Mesendoderm (in vitro differentiated cells): ENCODE measurements at regions not wholly inside any gene's neighbourhood (a gene's known extent, or its start where the extent isn't known, plus 50 kb on each side); places are given as distances from the start of the nearest gene placed in this dataset.

ENCODE experiments used
- DNase-seq: peaks from one replicate; pipeline ENCODE4 v3.0.0; 2013
- H2AK5ac ChIP-seq: 2 replicates; pipeline ENCODE4 v1.6.1; 2013; ENCODE audit warnings: low read length, inconsistent platforms
- H2BK120ac ChIP-seq: 2 replicates; pipeline ENCODE4 v1.6.1; 2013; ENCODE audit warnings: low read depth, mild to moderate bottlenecking, low read length, moderate library complexity, mixed read lengths
- H2BK15ac ChIP-seq: replicated peaks from 2 replicates; pipeline ENCODE4 v1.6.1; 2013; ENCODE audit warnings: low read depth, mild to moderate bottlenecking, moderate library complexity
- H2BK5ac ChIP-seq: 2 replicates; pipeline ENCODE4 v1.6.1; 2013; ENCODE audit warnings: low read length, inconsistent platforms
- H3K18ac ChIP-seq: 2 replicates; pipeline ENCODE4 v1.6.1; 2013; ENCODE audit warnings: mild to moderate bottlenecking, low read length, mixed read lengths
- H3K23ac ChIP-seq: one replicate; pipeline ENCODE4 v1.6.1; 2013; ENCODE audit warnings: low read length
- H3K27ac ChIP-seq: 2 replicates; pipeline ENCODE4 v1.5.1; 2013; ENCODE audit warnings: low read depth, mild to moderate bottlenecking, inconsistent platforms, low read length, moderate library complexity
- H3K27me3 ChIP-seq: 2 replicates; pipeline ENCODE4 v1.6.1; 2013; ENCODE audit warnings: low read length, control low read depth, mild to moderate bottlenecking, inconsistent platforms; ENCODE audit not compliant: insufficient read depth, poor library complexity
- H3K36me3 ChIP-seq: 2 replicates; pipeline ENCODE4 v1.6.1; 2013; ENCODE audit warnings: low read length, inconsistent platforms; ENCODE audit not compliant: control insufficient read depth, insufficient read depth
- H3K4ac ChIP-seq: one replicate; pipeline ENCODE4 v1.6.1; 2013; ENCODE audit warnings: low read depth, mild to moderate bottlenecking, low read length, moderate library complexity
- H3K4me1 ChIP-seq: 2 replicates; pipeline ENCODE4 v1.6.1; 2013; ENCODE audit warnings: low read depth, low read length, inconsistent platforms; ENCODE audit not compliant: control insufficient read depth
- H3K4me2 ChIP-seq: 2 replicates; pipeline ENCODE4 v1.6.1; 2013; ENCODE audit warnings: low read length
- H3K4me3 ChIP-seq: 2 replicates; pipeline ENCODE4 v1.5.1; 2013; ENCODE audit warnings: mild to moderate bottlenecking, low read length
- H3K56ac ChIP-seq: one replicate; pipeline ENCODE4 v1.6.1; 2013; ENCODE audit warnings: low read length
- H3K79me1 ChIP-seq: 2 replicates; pipeline ENCODE4 v1.6.1; 2013; ENCODE audit warnings: low read length, inconsistent platforms
- H3K79me2 ChIP-seq: 2 replicates; pipeline ENCODE4 v1.6.1; 2013; ENCODE audit warnings: mild to moderate bottlenecking, low read length; ENCODE audit not compliant: control insufficient read depth, insufficient read depth
- H3K9ac ChIP-seq: 2 replicates; pipeline ENCODE4 v1.6.1; 2013; ENCODE audit warnings: low read length, inconsistent platforms
- H4K5ac ChIP-seq: one replicate; pipeline ENCODE4 v1.6.1; 2013; ENCODE audit warnings: low read length
- H4K8ac ChIP-seq: one replicate; pipeline ENCODE4 v1.6.1; 2013; ENCODE audit warnings: low read depth, mild to moderate bottlenecking, control low read depth, low read length, moderate library complexity
- WGBS: extraction: QIAGEN DNeasy Blood & Tissue Kit; methylation state at CpG from one replicate; pipeline ENCODE4 v1.1.7; 2013; ENCODE audit warnings: low lambda C conversion rate, missing lambda C conversion rate; ENCODE audit not compliant: insufficient coverage; ENCODE audit errors: extremely low coverage; 5-methylcytosine and 5-hydroxymethylcytosine counted together

DNA sequence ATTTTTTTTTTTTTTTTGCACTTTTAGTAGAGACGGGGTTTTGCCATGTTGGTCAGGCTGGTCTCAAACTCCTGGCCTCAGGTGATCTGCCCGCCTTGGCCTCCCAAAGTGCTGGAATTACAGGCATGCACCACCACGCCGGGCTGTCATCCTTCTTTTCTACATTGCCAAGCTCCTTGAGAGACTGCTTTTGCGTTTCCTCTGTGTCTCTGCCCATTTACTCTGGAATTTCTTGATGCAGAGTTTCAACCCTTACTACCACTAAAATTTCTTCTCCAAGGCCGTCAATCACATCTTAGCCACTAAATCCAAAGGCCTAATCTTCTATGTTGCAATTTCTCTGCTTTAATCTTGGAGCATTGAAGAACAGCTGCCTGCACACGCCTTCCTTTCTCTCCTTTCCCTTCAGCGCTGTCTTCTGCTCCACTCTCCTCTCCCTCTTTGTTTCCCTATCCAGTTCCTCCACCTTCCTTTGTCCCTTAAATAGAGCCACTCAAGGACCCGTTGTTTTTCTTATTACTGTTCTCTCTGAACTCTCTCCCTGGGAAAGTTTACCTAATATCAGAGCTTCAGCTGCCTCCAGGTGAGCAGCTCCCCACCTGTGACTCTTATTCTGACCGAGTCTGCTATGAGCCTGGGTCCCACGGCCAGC, 98.8 kb downstream of the SLC35B3 start:
- no peak overlapping the region for H4K5ac ChIP-seq
- DNase-seq: no peak
- H2BK120ac ChIP-seq: no peak overlapping the region
- H3K4me1 ChIP-seq: no peaks in the 10 kb centered on the region
- H3K27me3 ChIP-seq: no peaks in the 10 kb centered on the region
- H3K27ac ChIP-seq: no peak overlapping the region
- H2BK15ac ChIP-seq: no peak overlapping the region
- no peak overlapping the region for H3K9ac ChIP-seq
- H3K4me3 ChIP-seq: no peak overlapping the region
- H3K4ac ChIP-seq: no peak overlapping the region
- H3K4me2 ChIP-seq: no peak overlapping the region
- no peak overlapping the region for H4K8ac ChIP-seq
- no peak overlapping the region for H2BK5ac ChIP-seq
- no peaks in the 10 kb centered on the region for H3K79me2 ChIP-seq
- no peaks in the 10 kb centered on the region for H3K79me1 ChIP-seq
- no peak overlapping the region for H2AK5ac ChIP-seq
- H3K56ac ChIP-seq: no peak overlapping the region
- no peak overlapping the region for H3K23ac ChIP-seq
- H3K18ac ChIP-seq: no peak overlapping the region
- no CpG with 5 or more reads among the region's 11 CpGs for WGBS
- H3K36me3 ChIP-seq: no peaks in the 10 kb centered on the region

DNA sequence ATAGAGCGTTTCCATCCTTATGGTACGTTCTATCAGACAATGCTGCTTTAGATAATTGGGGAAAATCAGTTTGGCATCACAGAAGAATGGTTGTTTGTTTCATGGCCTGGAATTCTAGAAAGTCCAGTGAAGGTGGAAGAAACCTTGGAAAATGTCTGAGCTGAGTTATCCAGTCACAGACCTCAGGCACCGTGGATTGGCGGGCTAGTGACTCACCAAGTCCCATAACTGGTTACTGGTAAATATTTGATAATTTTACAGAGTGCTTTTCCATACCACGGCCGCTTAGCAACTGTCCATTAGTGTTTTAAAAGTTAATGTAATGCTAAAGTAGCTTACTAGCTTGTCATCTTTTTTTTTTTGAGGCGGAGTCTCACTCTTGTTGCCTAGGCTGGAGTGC, 99.4 kb downstream of the SLC35B3 start:
- no peaks in the 10 kb centered on the region for H3K27me3 ChIP-seq
- no peak overlapping the region for H2AK5ac ChIP-seq
- H3K9ac ChIP-seq: no peak overlapping the region
- H4K5ac ChIP-seq: no peak overlapping the region
- WGBS: no CpG with 5 or more reads among the region's 7 CpGs
- no peak overlapping the region for H3K27ac ChIP-seq
- no peak overlapping the region for H3K4ac ChIP-seq
- H4K8ac ChIP-seq: no peak overlapping the region
- H2BK15ac ChIP-seq: no peak overlapping the region
- H3K79me2 ChIP-seq: no peaks in the 10 kb centered on the region
- no peak overlapping the region for H3K18ac ChIP-seq
- no peaks in the 10 kb centered on the region for H3K36me3 ChIP-seq
- no peak overlapping the region for H3K4me3 ChIP-seq
- H3K4me2 ChIP-seq: no peak overlapping the region
- H2BK5ac ChIP-seq: no peak overlapping the region
- H3K79me1 ChIP-seq: no peaks in the 10 kb centered on the region
- no peak overlapping the region for H2BK120ac ChIP-seq
- H3K56ac ChIP-seq: no peak overlapping the region
- H3K4me1 ChIP-seq: no peaks in the 10 kb centered on the region
- no peak for DNase-seq
- no peak overlapping the region for H3K23ac ChIP-seq

GRCh38 chr6:8335381-8335780, 100.0 kb downstream of the SLC35B3 start:
- H2AK5ac ChIP-seq: no peak overlapping the region
- no peak overlapping the region for H4K8ac ChIP-seq
- DNase-seq: no peak
- H3K36me3 ChIP-seq: no peaks in the 10 kb centered on the region
- H2BK15ac ChIP-seq: no peak overlapping the region
- H3K27me3 ChIP-seq: no peaks in the 10 kb centered on the region
- WGBS: no CpG with 5 or more reads among the region's 1 CpG
- no peak overlapping the region for H3K27ac ChIP-seq
- H3K4me1 ChIP-seq: no peaks in the 10 kb centered on the region
- H3K18ac ChIP-seq: no peak overlapping the region
- no peak overlapping the region for H2BK5ac ChIP-seq
- H3K56ac ChIP-seq: no peak overlapping the region
- no peaks in the 10 kb centered on the region for H3K79me1 ChIP-seq
- H2BK120ac ChIP-seq: no peak overlapping the region
- H3K4me2 ChIP-seq: no peak overlapping the region
- no peak overlapping the region for H3K23ac ChIP-seq
- H4K5ac ChIP-seq: no peak overlapping the region
- H3K79me2 ChIP-seq: no peaks in the 10 kb centered on the region
- H3K9ac ChIP-seq: no peak overlapping the region
- no peak overlapping the region for H3K4me3 ChIP-seq
- no peak overlapping the region for H3K4ac ChIP-seq

DNA sequence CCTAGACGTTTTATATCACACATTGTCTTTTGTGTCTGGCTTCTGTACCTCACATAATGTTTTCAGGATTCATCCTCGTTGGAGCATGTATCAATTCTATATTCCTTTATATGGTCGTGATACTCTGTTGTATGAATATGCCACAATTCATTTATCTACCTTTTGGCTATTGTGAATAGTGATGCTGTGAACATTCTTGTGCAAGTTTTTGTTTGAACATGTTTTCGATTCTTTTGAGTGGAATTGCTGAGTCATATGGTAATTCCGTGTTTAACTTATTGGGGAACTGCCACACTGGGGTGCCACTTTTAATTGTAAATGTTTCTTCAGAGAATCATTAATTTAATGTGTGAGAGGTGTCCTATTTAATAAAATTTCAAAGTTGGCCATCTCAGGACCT, 101.2 kb downstream of the SLC35B3 start:
- H3K27me3 ChIP-seq: no peaks in the 10 kb centered on the region
- no peak overlapping the region for H3K56ac ChIP-seq
- H2BK15ac ChIP-seq: no peak overlapping the region
- H2BK5ac ChIP-seq: no peak overlapping the region
- no peak overlapping the region for H4K8ac ChIP-seq
- H3K79me1 ChIP-seq: no peaks in the 10 kb centered on the region
- H3K4me3 ChIP-seq: no peak overlapping the region
- H3K79me2 ChIP-seq: no peaks in the 10 kb centered on the region
- no peak overlapping the region for H3K9ac ChIP-seq
- no peak overlapping the region for H3K4me2 ChIP-seq
- no peak overlapping the region for H2AK5ac ChIP-seq
- no peak overlapping the region for H2BK120ac ChIP-seq
- DNase-seq: no peak
- no peak overlapping the region for H3K27ac ChIP-seq
- H3K23ac ChIP-seq: no peak overlapping the region
- no peak overlapping the region for H3K18ac ChIP-seq
- H3K36me3 ChIP-seq: no peaks in the 10 kb centered on the region
- no CpG with 5 or more reads among the region's 5 CpGs for WGBS
- H4K5ac ChIP-seq: no peak overlapping the region
- no peak overlapping the region for H3K4ac ChIP-seq
- no peaks in the 10 kb centered on the region for H3K4me1 ChIP-seq

- no peak overlapping the region for H3K23ac ChIP-seq
- no peaks in the 10 kb centered on the region for H3K79me2 ChIP-seq
- H3K9ac ChIP-seq: no peak overlapping the region
- H3K79me1 ChIP-seq: no peaks in the 10 kb centered on the region
- H4K5ac ChIP-seq: no peak overlapping the region
- no peaks in the 10 kb centered on the region for H3K27me3 ChIP-seq
- no peak overlapping the region for H3K56ac ChIP-seq
- H3K4ac ChIP-seq: no peak overlapping the region
- H3K4me2 ChIP-seq: no peak overlapping the region
- H2BK5ac ChIP-seq: no peak overlapping the region
- no peak overlapping the region for H2BK120ac ChIP-seq
- no CpG with 5 or more reads among the region's 8 CpGs for WGBS
- H4K8ac ChIP-seq: no peak overlapping the region
- H3K4me3 ChIP-seq: no peak overlapping the region
- H3K18ac ChIP-seq: no peak overlapping the region
- no peak overlapping the region for H2AK5ac ChIP-seq
- no peaks in the 10 kb centered on the region for H3K4me1 ChIP-seq
- no peaks in the 10 kb centered on the region for H3K36me3 ChIP-seq
- no peak overlapping the region for H2BK15ac ChIP-seq
- DNase-seq: no peak
- no peak overlapping the region for H3K27ac ChIP-seq
Observed at GRCh38 chr6:8329562-8329961, 105.8 kb downstream of the SLC35B3 start.

DNA sequence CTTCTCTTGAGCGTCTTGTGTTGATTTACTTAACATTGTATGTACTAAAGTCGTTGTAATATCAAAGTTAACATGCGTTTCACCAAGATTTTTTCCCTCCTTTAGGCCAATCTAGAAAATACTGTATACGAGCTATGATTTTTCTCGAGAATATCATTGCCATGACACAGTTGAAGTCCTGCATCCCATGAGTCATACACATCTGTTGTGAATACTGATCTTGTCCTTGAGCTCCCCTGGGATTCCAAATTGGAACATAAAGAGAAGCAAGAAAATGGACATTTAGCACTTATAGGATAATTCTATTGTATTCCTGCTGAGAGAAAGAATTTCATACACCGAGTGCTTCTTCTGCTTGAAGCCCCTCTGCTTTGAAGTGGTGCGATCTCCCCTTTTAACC, 109.6 kb downstream of the SLC35B3 start:
- Histone ChIP-seq H2BK15ac (no peak overlapping the region), H3K4ac (no peak overlapping the region), H3K36me3 (no peaks in the 10 kb centered on the region), H4K8ac (no peak overlapping the region), H3K27ac (no peak overlapping the region), H3K23ac (no peak overlapping the region), H3K79me2 (no peaks in the 10 kb centered on the region), H3K4me1 (no peaks in the 10 kb centered on the region), H4K5ac (no peak overlapping the region), H2AK5ac (no peak overlapping the region), H2BK5ac (no peak overlapping the region), H3K27me3 (no peaks in the 10 kb centered on the region), H2BK120ac (no peak overlapping the region), H3K4me2 (no peak overlapping the region), H3K9ac (no peak overlapping the region), H3K79me1 (no peaks in the 10 kb centered on the region), H3K56ac (no peak overlapping the region), H3K18ac (no peak overlapping the region), H3K4me3 (no peak overlapping the region)
- no peak for DNase-seq
- no CpG with 5 or more reads among the region's 7 CpGs for WGBS
